ENCODE measurements at regions not wholly inside any gene's neighbourhood (a gene's known extent, or its start where the extent isn't known, plus 50 kb on each side); places are given as distances from the start of the nearest gene placed in this dataset.

GRCh38 chr6:8683204-8683603 is 247.9 kb upstream of the SLC35B3 start:
- 91% methylated on average over 1 of the region's 1 CpG for WGBS
- H3K27ac ChIP-seq (ENCODE audit: low read depth), result no peak overlapping the region
- H3K4me1 ChIP-seq (ENCODE audit: insufficient read depth), result no peaks in the 10 kb centered on the region
- no peak overlapping the region for H3K4me3 ChIP-seq (ENCODE audit: low read depth, low read length)
- H3K36me3 ChIP-seq (ENCODE audit: insufficient read depth), result no peaks in the 10 kb centered on the region
- no peak for DNase-seq (ENCODE audit: extremely low spot score)

DNA sequence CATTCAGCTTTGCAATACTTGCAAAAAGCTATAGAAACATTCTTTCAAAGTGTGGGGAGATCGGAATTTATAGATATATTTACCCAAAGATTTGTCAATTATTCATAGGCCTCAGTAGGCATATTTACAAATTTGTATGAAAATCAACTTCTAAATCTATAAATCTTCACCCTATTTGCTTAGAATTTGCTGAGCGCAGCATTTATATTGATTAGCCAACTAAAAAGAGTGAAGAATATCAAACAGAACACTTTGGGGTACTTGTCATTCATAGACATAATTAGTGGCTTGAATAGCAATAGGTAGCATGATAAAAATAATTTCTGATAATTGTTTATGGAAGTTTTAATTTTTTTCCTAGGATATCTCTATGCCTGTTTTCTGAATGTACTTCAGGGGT is 244.5 kb upstream of the SLC35B3 start:
- no peak for DNase-seq (ENCODE audit: extremely low spot score)
- H3K4me1 ChIP-seq (ENCODE audit: insufficient read depth), result no peaks in the 10 kb centered on the region
- no peak overlapping the region for H3K4me3 ChIP-seq (ENCODE audit: low read depth, low read length)
- H3K36me3 ChIP-seq (ENCODE audit: insufficient read depth), result no peaks in the 10 kb centered on the region
- no peak overlapping the region for H3K27ac ChIP-seq (ENCODE audit: low read depth)
- 91% methylated on average over 2 of the region's 2 CpGs for WGBS

DNA sequence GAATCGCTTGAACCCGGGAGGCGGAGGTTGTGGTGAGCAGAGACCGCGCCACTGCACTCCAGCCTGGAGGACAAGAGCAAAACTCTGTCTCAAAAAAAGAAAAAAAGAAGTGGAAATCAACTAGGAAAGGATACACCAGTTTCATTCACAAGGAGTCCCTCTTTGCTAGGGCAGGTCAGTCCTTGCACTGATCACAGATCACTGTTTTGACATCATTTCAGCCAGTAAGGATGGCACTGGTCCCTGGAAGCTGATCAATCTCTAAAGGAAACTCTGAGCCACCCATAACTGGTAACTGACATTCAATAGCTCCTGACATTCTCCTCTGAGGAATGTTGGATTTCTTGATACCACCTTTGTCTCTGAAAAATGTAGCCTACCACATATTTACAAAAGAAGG is 243.1 kb upstream of the SLC35B3 start:
- no peak overlapping the region for H3K27ac ChIP-seq (ENCODE audit: low read depth)
- H3K4me3 ChIP-seq (ENCODE audit: low read depth, low read length), result no peak overlapping the region
- H3K36me3 ChIP-seq (ENCODE audit: insufficient read depth), result no peaks in the 10 kb centered on the region
- no peaks in the 10 kb centered on the region for H3K4me1 ChIP-seq (ENCODE audit: insufficient read depth)
- no peak for DNase-seq (ENCODE audit: extremely low spot score)
- over 99% methylated on average over 5 of the region's 5 CpGs for WGBS

GRCh38 chr6:8674126-8674525 is 238.8 kb upstream of the SLC35B3 start:
- 80% methylated on average over 3 of the region's 3 CpGs for WGBS
- no peaks in the 10 kb centered on the region for H3K36me3 ChIP-seq (ENCODE audit: insufficient read depth)

GRCh38 chr6:8672882-8673281 is 237.5 kb upstream of the SLC35B3 start:
- WGBS, result 88% methylated on average over 3 of the region's 3 CpGs
- no peaks in the 10 kb centered on the region for H3K36me3 ChIP-seq (ENCODE audit: insufficient read depth)
- no peak overlapping the region for H3K27ac ChIP-seq (ENCODE audit: low read depth)
- DNase-seq (ENCODE audit: extremely low spot score), result no peak
- no peak overlapping the region for H3K4me3 ChIP-seq (ENCODE audit: low read depth, low read length)
- H3K4me1 ChIP-seq (ENCODE audit: insufficient read depth), result no peaks in the 10 kb centered on the region

More at GRCh38 chr6:8674126-8674525, 238.8 kb upstream of the SLC35B3 start:
- Histone ChIP-seq H3K4me1 (ENCODE audit: insufficient read depth) (no peaks in the 10 kb centered on the region), H3K4me3 (ENCODE audit: low read depth, low read length) (no peak overlapping the region), H3K27ac (ENCODE audit: low read depth) (no peak overlapping the region)
- DNase-seq (ENCODE audit: extremely low spot score), result no peak

DNA sequence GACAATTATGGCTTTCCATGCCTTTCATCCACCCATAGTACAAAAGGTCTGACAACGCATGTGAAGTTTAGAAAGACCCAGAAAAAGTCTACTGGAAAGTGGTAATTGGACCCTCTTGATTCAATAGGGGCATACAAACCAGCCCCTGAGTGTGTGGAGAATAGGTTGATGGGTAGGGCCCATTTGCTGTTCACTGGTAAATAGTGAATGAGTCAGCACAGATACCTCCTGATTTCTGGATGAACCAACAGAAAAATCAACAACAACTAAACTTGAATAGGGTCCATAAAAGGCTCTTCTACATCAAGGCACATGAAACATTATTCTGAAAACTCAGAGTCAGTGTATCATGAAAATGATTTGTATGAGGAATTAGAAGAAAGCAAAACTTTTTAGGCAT is 235.4 kb upstream of the SLC35B3 start:
- WGBS, result 89% methylated on average over 1 of the region's 1 CpG

GRCh38 chr6:8664700-8665099 is 229.4 kb upstream of the SLC35B3 start:
- Histone ChIP-seq H3K4me3 (ENCODE audit: low read depth, low read length) (no peak overlapping the region), H3K4me1 (ENCODE audit: insufficient read depth) (no peaks in the 10 kb centered on the region), H3K36me3 (ENCODE audit: insufficient read depth) (no peaks in the 10 kb centered on the region), H3K27ac (ENCODE audit: low read depth) (no peak overlapping the region)
- WGBS, result 92% methylated on average over 3 of the region's 3 CpGs
- DNase-seq (ENCODE audit: extremely low spot score), result no peak

More for the DNA sequence above, 235.4 kb upstream of the SLC35B3 start:
- H3K27ac ChIP-seq (ENCODE audit: low read depth), result no peak overlapping the region
- H3K36me3 ChIP-seq (ENCODE audit: insufficient read depth), result no peaks in the 10 kb centered on the region
- no peak for DNase-seq (ENCODE audit: extremely low spot score)
- no peak overlapping the region for H3K4me3 ChIP-seq (ENCODE audit: low read depth, low read length)
- no peaks in the 10 kb centered on the region for H3K4me1 ChIP-seq (ENCODE audit: insufficient read depth)

GRCh38 chr6:8664070-8664469 is 228.7 kb upstream of the SLC35B3 start:
- 86% methylated on average over 3 of the region's 3 CpGs for WGBS
- H3K36me3 ChIP-seq (ENCODE audit: insufficient read depth), result no peaks in the 10 kb centered on the region
- H3K27ac ChIP-seq (ENCODE audit: low read depth), result no peak overlapping the region
- H3K4me1 ChIP-seq (ENCODE audit: insufficient read depth), result no peaks in the 10 kb centered on the region
- no peak for DNase-seq (ENCODE audit: extremely low spot score)
- no peak overlapping the region for H3K4me3 ChIP-seq (ENCODE audit: low read depth, low read length)

DNA sequence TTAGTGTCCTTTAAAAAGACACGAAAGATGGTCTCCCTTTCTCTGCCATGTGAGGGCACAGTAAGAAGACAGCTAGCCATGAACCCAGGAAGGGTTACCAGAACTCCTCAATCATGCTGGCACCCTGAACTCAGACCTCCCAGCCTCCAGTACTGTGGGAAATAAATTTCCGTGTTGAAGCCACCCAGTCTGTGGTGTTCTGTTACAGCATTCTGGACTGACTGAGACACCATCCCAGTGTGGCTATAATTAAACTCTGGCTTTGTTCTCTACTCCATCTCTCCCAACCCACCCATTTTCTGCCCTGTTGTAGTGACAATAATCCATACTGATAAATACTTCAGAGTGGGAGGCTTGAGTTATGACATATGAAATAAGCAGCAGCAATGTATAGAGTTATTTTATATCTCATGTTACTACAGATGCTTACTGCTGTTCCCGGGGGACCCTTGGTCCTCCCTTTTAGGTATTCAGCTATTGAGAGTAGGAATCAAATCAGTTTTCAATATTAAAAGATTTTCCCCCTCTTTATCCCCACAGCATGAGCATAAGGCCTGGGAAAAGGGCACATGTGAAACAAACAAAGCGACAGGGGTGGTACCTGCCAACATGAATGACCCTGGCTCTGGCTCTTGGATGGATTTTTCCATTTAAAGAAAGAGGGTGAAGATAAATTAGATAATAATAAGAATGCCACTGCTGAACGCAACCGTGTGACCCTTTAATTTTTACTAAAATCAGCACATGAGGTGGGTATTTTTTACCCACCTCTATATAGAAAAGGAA is 224.3 kb upstream of the SLC35B3 start:
- H3K27ac ChIP-seq (ENCODE audit: low read depth), result no peak overlapping the region
- no peaks in the 10 kb centered on the region for H3K36me3 ChIP-seq (ENCODE audit: insufficient read depth)
- H3K4me1 ChIP-seq (ENCODE audit: insufficient read depth), result no peaks in the 10 kb centered on the region
- H3K4me3 ChIP-seq (ENCODE audit: low read depth, low read length), result no peak overlapping the region
- WGBS, result 90% methylated on average over 6 of the region's 6 CpGs
- no peak for DNase-seq (ENCODE audit: extremely low spot score)

GRCh38 chr6:8658416-8658815 is 223.1 kb upstream of the SLC35B3 start:
- no peak for DNase-seq (ENCODE audit: extremely low spot score)

GRCh38 chr6:8657522-8657921 is 222.2 kb upstream of the SLC35B3 start:
- no peak overlapping the region for H3K4me3 ChIP-seq (ENCODE audit: low read depth, low read length)
- H3K27ac ChIP-seq (ENCODE audit: low read depth), result no peak overlapping the region
- no peak for DNase-seq (ENCODE audit: extremely low spot score)
- H3K4me1 ChIP-seq (ENCODE audit: insufficient read depth), result no peaks in the 10 kb centered on the region
- H3K36me3 ChIP-seq (ENCODE audit: insufficient read depth), result no peaks in the 10 kb centered on the region

More at GRCh38 chr6:8658416-8658815, 223.1 kb upstream of the SLC35B3 start:
- no peaks in the 10 kb centered on the region for H3K4me1 ChIP-seq (ENCODE audit: insufficient read depth)
- no peak overlapping the region for H3K27ac ChIP-seq (ENCODE audit: low read depth)
- H3K36me3 ChIP-seq (ENCODE audit: insufficient read depth), result no peaks in the 10 kb centered on the region
- no peak overlapping the region for H3K4me3 ChIP-seq (ENCODE audit: low read depth, low read length)
- WGBS, result 28% methylated on average over 4 of the region's 4 CpGs

GRCh38 chr6:8655670-8656454 is 220.5 kb upstream of the SLC35B3 start:
- 71% methylated on average over 5 of the region's 5 CpGs for WGBS

DNA sequence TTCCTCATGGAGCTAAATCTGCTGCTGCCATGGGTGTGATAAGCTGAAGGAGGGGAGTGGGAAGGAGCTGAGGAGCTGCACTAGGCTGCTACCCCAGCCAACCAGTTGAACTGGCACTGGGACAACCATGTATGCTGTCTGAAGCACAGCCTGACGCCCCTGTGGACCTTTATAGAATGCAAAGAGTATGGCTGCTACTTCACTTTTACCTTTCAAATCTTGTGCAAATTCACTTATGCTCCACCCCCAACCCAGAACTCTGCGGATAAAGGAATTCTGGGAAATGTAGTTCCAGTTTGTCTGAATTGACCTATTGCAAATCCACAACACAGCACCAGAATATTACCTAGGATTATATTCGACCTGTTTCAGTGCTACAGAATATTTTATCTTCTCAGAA is 217.4 kb upstream of the SLC35B3 start:
- no peak overlapping the region for H3K4me3 ChIP-seq (ENCODE audit: low read depth, low read length)
- WGBS, result 72% methylated on average over 3 of the region's 3 CpGs
- H3K27ac ChIP-seq (ENCODE audit: low read depth), result no peak overlapping the region
- no peaks in the 10 kb centered on the region for H3K4me1 ChIP-seq (ENCODE audit: insufficient read depth)
- no peak for DNase-seq (ENCODE audit: extremely low spot score)
- no peaks in the 10 kb centered on the region for H3K36me3 ChIP-seq (ENCODE audit: insufficient read depth)

More at GRCh38 chr6:8655670-8656454, 220.5 kb upstream of the SLC35B3 start:
- no peak overlapping the region for H3K4me3 ChIP-seq (ENCODE audit: low read depth, low read length)
- H3K36me3 ChIP-seq (ENCODE audit: insufficient read depth), result no peaks in the 10 kb centered on the region
- H3K4me1 ChIP-seq (ENCODE audit: insufficient read depth), result no peaks in the 10 kb centered on the region
- DNase-seq (ENCODE audit: extremely low spot score), result no peak
- H3K27ac ChIP-seq (ENCODE audit: low read depth), result no peak overlapping the region

GRCh38 chr6:8651998-8652397 is 216.7 kb upstream of the SLC35B3 start:
- H3K4me1 ChIP-seq (ENCODE audit: insufficient read depth), result no peaks in the 10 kb centered on the region
- no peak overlapping the region for H3K27ac ChIP-seq (ENCODE audit: low read depth)
- H3K36me3 ChIP-seq (ENCODE audit: insufficient read depth), result no peaks in the 10 kb centered on the region
- H3K4me3 ChIP-seq (ENCODE audit: low read depth, low read length), result no peak overlapping the region
- 82% methylated on average over 4 of the region's 4 CpGs for WGBS
- DNase-seq (ENCODE audit: extremely low spot score), result no peak
